ENCODE measurements at regions not wholly inside any gene's neighbourhood (a gene's known extent, or its start where the extent isn't known, plus 50 kb on each side); places are given as distances from the start of the nearest gene placed in this dataset.

GRCh38 chr6:133644892-133645619 is 243.9 kb upstream of the TCF21 start (continued):
- TF ChIP-seq RERE (CRISPR knock-in tag; IDR thresholded peaks at IDR 0.05; ENCODE audit: low read depth) (no peak), ZC3H13 (CRISPR knock-in tag; IDR thresholded peaks at IDR 0.05) (no peak), ZNF121 (CRISPR knock-in tag; IDR thresholded peaks at IDR 0.05) (no peak), MEF2D (CRISPR knock-in tag; IDR thresholded peaks at IDR 0.05) (no peak), ZBTB10 (CRISPR knock-in tag; IDR thresholded peaks at IDR 0.05; ENCODE audit: borderline replicate concordance) (no peak), CCAR2 (optimal IDR thresholded peaks at IDR 0.05; ENCODE audit: low read depth, low read length) (no peak)
